Peyer's patch (tissue), 4 donors: ENCODE measurements at regions not wholly inside any gene's neighbourhood (a gene's known extent, or its start where the extent isn't known, plus 50 kb on each side); places are given as distances from the start of the nearest gene placed in this dataset.

Source experiments
- POLR2A ChIP-seq, 2 donors: fragments of 450-650 bp; IDR thresholded peaks; one replicate each; pipeline ENCODE4 v1.5.1; 2017; ENCODE audit warnings: antibody characterized with exemption in 2 of 2, mild to moderate bottlenecking in 2 of 2, moderate library complexity in 2 of 2
- TF ChIP-seq, protein P1 (sequence below), 6 experiments: fragments of 450-650 bp in 4 of 6; fragments of 200-600 bp in 2 of 6; sonication (generic) in 1 of 6; IDR thresholded peaks; one replicate each; pipeline ENCODE4 v1.5.1; 2017 to 2019; ENCODE audit warnings: antibody characterized with exemption in 6 of 6, mild to moderate bottlenecking in 3 of 6, moderate library complexity in 1 of 6

- TF ChIP-seq, protein P1, sequence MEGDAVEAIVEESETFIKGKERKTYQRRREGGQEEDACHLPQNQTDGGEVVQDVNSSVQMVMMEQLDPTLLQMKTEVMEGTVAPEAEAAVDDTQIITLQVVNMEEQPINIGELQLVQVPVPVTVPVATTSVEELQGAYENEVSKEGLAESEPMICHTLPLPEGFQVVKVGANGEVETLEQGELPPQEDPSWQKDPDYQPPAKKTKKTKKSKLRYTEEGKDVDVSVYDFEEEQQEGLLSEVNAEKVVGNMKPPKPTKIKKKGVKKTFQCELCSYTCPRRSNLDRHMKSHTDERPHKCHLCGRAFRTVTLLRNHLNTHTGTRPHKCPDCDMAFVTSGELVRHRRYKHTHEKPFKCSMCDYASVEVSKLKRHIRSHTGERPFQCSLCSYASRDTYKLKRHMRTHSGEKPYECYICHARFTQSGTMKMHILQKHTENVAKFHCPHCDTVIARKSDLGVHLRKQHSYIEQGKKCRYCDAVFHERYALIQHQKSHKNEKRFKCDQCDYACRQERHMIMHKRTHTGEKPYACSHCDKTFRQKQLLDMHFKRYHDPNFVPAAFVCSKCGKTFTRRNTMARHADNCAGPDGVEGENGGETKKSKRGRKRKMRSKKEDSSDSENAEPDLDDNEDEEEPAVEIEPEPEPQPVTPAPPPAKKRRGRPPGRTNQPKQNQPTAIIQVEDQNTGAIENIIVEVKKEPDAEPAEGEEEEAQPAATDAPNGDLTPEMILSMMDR (IDR thresholded peaks at IDR 0.05): no peak
- TF ChIP-seq POLR2A (IDR thresholded peaks at IDR 0.05): no peak
Observed at GRCh38 chrX:143363419-143363818, 153.9 kb downstream of the SPANXN3 start.
